ENCODE measurements at regions not wholly inside any gene's neighbourhood (a gene's known extent, or its start where the extent isn't known, plus 50 kb on each side); places are given as distances from the start of the nearest gene placed in this dataset.

DNA sequence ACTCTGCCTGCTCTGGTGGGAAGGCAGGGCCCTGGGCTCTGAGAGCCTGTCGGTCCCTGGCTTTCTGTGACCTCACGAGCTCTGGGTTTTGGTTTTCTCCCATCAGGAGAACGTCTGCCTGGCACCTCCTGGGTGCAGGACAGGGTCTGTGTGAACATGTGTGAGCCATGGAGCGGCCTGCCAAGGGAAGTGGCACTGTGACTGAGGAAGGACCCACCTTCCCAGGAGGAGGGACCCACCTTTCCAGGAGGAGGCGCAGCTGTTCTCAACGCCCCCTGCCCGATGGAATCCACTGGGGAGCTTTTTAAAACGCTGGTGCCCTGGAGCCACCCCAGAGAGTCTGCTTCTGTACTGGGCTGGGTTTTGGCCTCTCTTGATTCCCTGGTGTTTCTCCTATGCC lies 168.7 kb downstream of the GLI2 start:
- H3K4me2 ChIP-seq (ENCODE audit: low read depth, low read length, poor library complexity, severe bottlenecking) = no peak overlapping the region
- no peak overlapping the region for H3K4me3 ChIP-seq (ENCODE audit: low read length, poor library complexity, severe bottlenecking)
- H3K9me2 ChIP-seq (replicated peaks; ENCODE audit: low read depth, low read length) = no peaks in the 10 kb centered on the region
- peak overlapping the region; percentile 15; the same call in 1 of the 2 replicates for H2AFZ ChIP-seq (ENCODE audit: low read length)
- H4K20me1 ChIP-seq (ENCODE audit: insufficient read depth, low read length, poor library complexity, severe bottlenecking) = no peaks in the 10 kb centered on the region
- H3K4me1 ChIP-seq (ENCODE audit: insufficient read depth, low read length, poor library complexity, severe bottlenecking) = peaks cover 3% of the 10 kb centered on the region
- no peak for TF ChIP-seq EZH2phosphoT487 (IDR thresholded peaks at IDR 0.05; ENCODE audit: borderline replicate concordance)
- TF ChIP-seq, protein P1, sequence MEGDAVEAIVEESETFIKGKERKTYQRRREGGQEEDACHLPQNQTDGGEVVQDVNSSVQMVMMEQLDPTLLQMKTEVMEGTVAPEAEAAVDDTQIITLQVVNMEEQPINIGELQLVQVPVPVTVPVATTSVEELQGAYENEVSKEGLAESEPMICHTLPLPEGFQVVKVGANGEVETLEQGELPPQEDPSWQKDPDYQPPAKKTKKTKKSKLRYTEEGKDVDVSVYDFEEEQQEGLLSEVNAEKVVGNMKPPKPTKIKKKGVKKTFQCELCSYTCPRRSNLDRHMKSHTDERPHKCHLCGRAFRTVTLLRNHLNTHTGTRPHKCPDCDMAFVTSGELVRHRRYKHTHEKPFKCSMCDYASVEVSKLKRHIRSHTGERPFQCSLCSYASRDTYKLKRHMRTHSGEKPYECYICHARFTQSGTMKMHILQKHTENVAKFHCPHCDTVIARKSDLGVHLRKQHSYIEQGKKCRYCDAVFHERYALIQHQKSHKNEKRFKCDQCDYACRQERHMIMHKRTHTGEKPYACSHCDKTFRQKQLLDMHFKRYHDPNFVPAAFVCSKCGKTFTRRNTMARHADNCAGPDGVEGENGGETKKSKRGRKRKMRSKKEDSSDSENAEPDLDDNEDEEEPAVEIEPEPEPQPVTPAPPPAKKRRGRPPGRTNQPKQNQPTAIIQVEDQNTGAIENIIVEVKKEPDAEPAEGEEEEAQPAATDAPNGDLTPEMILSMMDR (conservative IDR thresholded peaks at IDR 0.05; ENCODE audit: low read length) = no peak
- no peaks in the 10 kb centered on the region for H3F3A ChIP-seq (ENCODE audit: low read depth)
- H3K36me3 ChIP-seq (ENCODE audit: insufficient read depth, low read length) = no peaks in the 10 kb centered on the region
- no peak overlapping the region for H3K9ac ChIP-seq (ENCODE audit: low read depth, low read length, poor library complexity, severe bottlenecking)
- H3K27me3 ChIP-seq (ENCODE audit: insufficient read depth, low read length, poor library complexity, severe bottlenecking) = no peaks in the 10 kb centered on the region
- no peaks in the 10 kb centered on the region for H3K79me2 ChIP-seq (ENCODE audit: insufficient read depth, low read length)
- no peaks in the 10 kb centered on the region for H3K9me3 ChIP-seq (ENCODE audit: insufficient read depth, low read depth, low read length)

DNA sequence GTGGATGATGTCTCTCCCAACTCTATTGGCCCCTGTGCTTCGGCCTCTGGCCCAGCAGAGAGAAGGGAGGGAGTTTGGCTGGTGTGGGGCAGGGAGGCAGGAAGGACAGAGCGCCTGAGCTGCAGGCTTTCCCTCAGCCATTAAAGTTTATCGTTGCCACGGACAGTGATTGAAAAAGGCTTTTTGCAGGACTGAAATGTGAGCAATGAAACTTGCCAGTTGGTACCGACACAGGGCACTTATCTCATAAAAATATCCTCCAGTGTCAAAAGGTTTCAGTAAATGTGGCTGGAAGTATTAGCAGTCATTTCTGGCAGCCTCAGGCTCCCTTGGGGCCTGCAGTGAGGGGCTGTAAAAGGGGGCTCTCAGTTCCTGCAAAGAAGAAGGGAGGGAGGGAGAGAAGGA lies 169.2 kb downstream of the GLI2 start:
- Histone ChIP-seq H2AFZ (ENCODE audit: low read length) (peak overlapping the region; percentile 15; the same call in 1 of the 2 replicates), H3K4me2 (ENCODE audit: low read depth, low read length, poor library complexity, severe bottlenecking) (no peak overlapping the region), H3K36me3 (ENCODE audit: insufficient read depth, low read length) (no peaks in the 10 kb centered on the region), H3K79me2 (ENCODE audit: insufficient read depth, low read length) (no peaks in the 10 kb centered on the region), H3K4me1 (ENCODE audit: insufficient read depth, low read length, poor library complexity, severe bottlenecking) (peaks cover 3% of the 10 kb centered on the region), H3K9me2 (replicated peaks; ENCODE audit: low read depth, low read length) (no peaks in the 10 kb centered on the region), H4K20me1 (ENCODE audit: insufficient read depth, low read length, poor library complexity, severe bottlenecking) (no peaks in the 10 kb centered on the region), H3K9ac (ENCODE audit: low read depth, low read length, poor library complexity, severe bottlenecking) (no peak overlapping the region), H3K9me3 (ENCODE audit: insufficient read depth, low read depth, low read length) (no peaks in the 10 kb centered on the region), H3K27me3 (ENCODE audit: insufficient read depth, low read length, poor library complexity, severe bottlenecking) (no peaks in the 10 kb centered on the region), H3F3A (ENCODE audit: low read depth) (no peaks in the 10 kb centered on the region), H3K4me3 (ENCODE audit: low read length, poor library complexity, severe bottlenecking) (no peak overlapping the region)
- TF ChIP-seq, protein P1 (conservative IDR thresholded peaks at IDR 0.05; ENCODE audit: low read length) = no peak
- no peak for TF ChIP-seq EZH2phosphoT487 (IDR thresholded peaks at IDR 0.05; ENCODE audit: borderline replicate concordance)

DNA sequence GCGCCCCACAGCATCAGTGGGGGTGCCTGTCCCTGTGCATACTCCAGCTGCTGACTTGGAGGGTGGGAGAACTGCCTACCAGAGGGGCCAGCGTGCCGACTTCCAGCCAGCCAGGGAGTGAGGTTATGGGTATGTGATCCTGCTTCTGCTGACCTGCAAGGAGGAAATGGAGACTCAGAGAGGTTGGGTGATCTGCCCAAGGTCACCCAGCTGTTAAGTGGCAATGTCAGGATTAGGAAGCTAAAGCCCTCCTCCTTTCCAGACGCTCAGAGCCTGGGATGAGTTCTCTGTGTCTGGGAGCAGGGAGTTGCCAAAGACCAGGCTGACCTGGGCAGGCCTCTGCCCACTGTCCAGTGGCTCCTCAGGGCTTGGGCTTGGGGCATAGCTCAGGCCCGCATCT lies 169.6 kb downstream of the GLI2 start:
- TF ChIP-seq, protein P1 (conservative IDR thresholded peaks at IDR 0.05; ENCODE audit: low read length) = no peak
- no peak for TF ChIP-seq EZH2phosphoT487 (IDR thresholded peaks at IDR 0.05; ENCODE audit: borderline replicate concordance)
- H4K20me1 ChIP-seq (ENCODE audit: insufficient read depth, low read length, poor library complexity, severe bottlenecking) = no peaks in the 10 kb centered on the region
- H3K36me3 ChIP-seq (ENCODE audit: insufficient read depth, low read length) = no peaks in the 10 kb centered on the region
- no peaks in the 10 kb centered on the region for H3K9me2 ChIP-seq (replicated peaks; ENCODE audit: low read depth, low read length)
- peaks cover 3% of the 10 kb centered on the region for H3K4me1 ChIP-seq (ENCODE audit: insufficient read depth, low read length, poor library complexity, severe bottlenecking)
- H3K4me3 ChIP-seq (ENCODE audit: low read length, poor library complexity, severe bottlenecking) = no peak overlapping the region
- no peaks in the 10 kb centered on the region for H3K9me3 ChIP-seq (ENCODE audit: insufficient read depth, low read depth, low read length)
- no peak overlapping the region for H2AFZ ChIP-seq (ENCODE audit: low read length)
- no peaks in the 10 kb centered on the region for H3K79me2 ChIP-seq (ENCODE audit: insufficient read depth, low read length)
- H3K9ac ChIP-seq (ENCODE audit: low read depth, low read length, poor library complexity, severe bottlenecking) = no peak overlapping the region
- H3K4me2 ChIP-seq (ENCODE audit: low read depth, low read length, poor library complexity, severe bottlenecking) = no peak overlapping the region
- no peaks in the 10 kb centered on the region for H3K27me3 ChIP-seq (ENCODE audit: insufficient read depth, low read length, poor library complexity, severe bottlenecking)
- H3F3A ChIP-seq (ENCODE audit: low read depth) = no peaks in the 10 kb centered on the region
